ENCODE measurements at regions not wholly inside any gene's neighbourhood (a gene's known extent, or its start where the extent isn't known, plus 50 kb on each side); places are given as distances from the start of the nearest gene placed in this dataset.

DNA sequence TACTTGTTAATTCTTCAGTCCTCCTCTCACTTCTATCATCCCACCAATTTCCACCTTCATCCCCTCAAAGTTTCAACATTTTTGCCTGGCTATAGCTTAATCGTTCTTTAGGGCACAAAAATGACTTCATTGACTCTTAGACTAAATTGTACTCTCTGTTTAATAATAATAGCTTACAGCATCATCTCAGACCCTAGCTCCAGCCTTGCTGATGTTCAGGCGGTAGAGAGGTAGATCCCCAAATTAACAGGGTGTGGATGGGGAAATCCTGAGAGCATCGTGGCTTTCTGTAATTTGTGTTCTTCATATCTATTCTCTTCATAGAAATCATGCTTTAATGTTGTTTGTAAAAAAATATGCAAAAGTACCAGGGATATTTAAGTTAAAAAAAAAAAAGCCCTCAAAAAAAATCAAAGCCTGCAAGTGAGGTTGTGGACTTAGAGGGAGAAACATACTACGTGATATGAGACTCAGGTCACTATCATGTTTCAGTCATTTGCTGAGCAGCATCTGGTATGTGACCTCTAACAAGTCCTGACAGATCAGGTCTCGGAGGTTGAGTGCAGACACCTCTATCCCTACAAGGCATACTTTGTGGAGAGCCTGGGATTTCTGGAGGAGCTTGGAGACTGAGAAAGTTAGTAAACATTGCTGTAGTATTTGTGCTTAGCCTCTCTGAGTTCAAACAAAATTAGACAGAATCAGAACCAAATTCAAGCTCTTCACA, 1063.3 kb upstream of the CITED2 start:
- BruUV-seq (replicated peaks): no TSS peak
- WGBS (ENCODE audit: insufficient coverage, low coverage, missing lambda C conversion rate): 31% methylated on average over 5 of the region's 5 CpGs

More for the DNA sequence above, 1063.3 kb upstream of the CITED2 start:
- POLR2A ChIA-PET: no interaction called here
- FAIRE-seq (no peak), ATAC-seq (no peak), DNase-seq (ENCODE audit: extremely low read depth in 1 of 4, low spot score in 3 of 4) (no peak)
- Histone ChIP-seq H4K20me1 (replicated peaks; ENCODE audit: control insufficient read depth, insufficient read depth, low read length) (no peaks in the 10 kb centered on the region), H3K27ac (ENCODE audit: extremely low read depth, low read depth, low read length) (no peak overlapping the region), H3K9me3 (replicated peaks; ENCODE audit: control insufficient read depth, insufficient read depth, low read depth, low read length) (peaks cover 2% of the 10 kb centered on the region; the same call in 1 of the 2 replicates), H3K36me3 (ENCODE audit: control insufficient read depth, insufficient read depth, low read length) (no peaks in the 10 kb centered on the region), H3K9me1 (ENCODE audit: control insufficient read depth, insufficient read depth, low read length) (no peaks in the 10 kb centered on the region), H3K79me2 (ENCODE audit: control insufficient read depth, insufficient read depth, low read length) (no peaks in the 10 kb centered on the region), H3K4me2 (ENCODE audit: insufficient read depth, low read length) (no peak overlapping the region), H2AFZ (ENCODE audit: low read depth, low read length) (no peak overlapping the region), H3K4me3 (no peak overlapping the region), H3K9ac (ENCODE audit: insufficient read depth in 1 of 2, low read depth in 2 of 2, low read length in 2 of 2) (no peak overlapping the region), H3K4me1 (replicated peaks in 1 of 2; ENCODE audit: control insufficient read depth in 2 of 2, insufficient read depth in 2 of 2, low read length in 2 of 2) (no peaks in the 10 kb centered on the region), H3K27me3 (ENCODE audit: control insufficient read depth in 2 of 2, insufficient read depth in 2 of 2, low read length in 2 of 2) (no peaks in the 10 kb centered on the region)
- TF ChIP-seq MCM3 (IDR thresholded peaks at IDR 0.05): no peak
- TF ChIP-seq BCL6 (CRISPR knock-in tag; IDR thresholded peaks at IDR 0.05): no peak
- TF ChIP-seq, protein P1, sequence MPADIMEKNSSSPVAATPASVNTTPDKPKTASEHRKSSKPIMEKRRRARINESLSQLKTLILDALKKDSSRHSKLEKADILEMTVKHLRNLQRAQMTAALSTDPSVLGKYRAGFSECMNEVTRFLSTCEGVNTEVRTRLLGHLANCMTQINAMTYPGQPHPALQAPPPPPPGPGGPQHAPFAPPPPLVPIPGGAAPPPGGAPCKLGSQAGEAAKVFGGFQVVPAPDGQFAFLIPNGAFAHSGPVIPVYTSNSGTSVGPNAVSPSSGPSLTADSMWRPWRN (IDR thresholded peaks at IDR 0.05; ENCODE audit: low read depth): no peak
- TF ChIP-seq TBL1XR1 (IDR thresholded peaks at IDR 0.05; ENCODE audit: low read length in 2 of 2): no peak
- TF ChIP-seq ZNF830 (CRISPR knock-in tag; IDR thresholded peaks at IDR 0.05): no peak
- no peak for TF ChIP-seq CREB1 (IDR thresholded peaks at IDR 0.05)
- TF ChIP-seq CREB1 (CRISPR knock-in tag; IDR thresholded peaks at IDR 0.05): no peak
- no peak for TF ChIP-seq MCM7 (IDR thresholded peaks at IDR 0.05)
- TF ChIP-seq ZNF780A (CRISPR knock-in tag; IDR thresholded peaks at IDR 0.05): no peak
- TF ChIP-seq FIP1L1 (IDR thresholded peaks at IDR 0.05; ENCODE audit: low read depth, low read length, poor library complexity, severe bottlenecking): no peak
- no peak for TF ChIP-seq PHF20 (IDR thresholded peaks at IDR 0.05; ENCODE audit: partially characterized antibody)
- TF ChIP-seq SMARCB1 (IDR thresholded peaks at IDR 0.05; ENCODE audit: insufficient read length, low read depth): no peak
- TF ChIP-seq, protein P2, sequence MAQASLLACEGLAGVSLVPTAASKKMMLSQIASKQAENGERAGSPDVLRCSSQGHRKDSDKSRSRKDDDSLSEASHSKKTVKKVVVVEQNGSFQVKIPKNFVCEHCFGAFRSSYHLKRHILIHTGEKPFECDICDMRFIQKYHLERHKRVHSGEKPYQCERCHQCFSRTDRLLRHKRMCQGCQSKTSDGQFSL (CRISPR knock-in tag; IDR thresholded peaks at IDR 0.05): no peak
- TF ChIP-seq, protein P2 (tag; IDR thresholded peaks at IDR 0.05): no peak
- no peak for TF ChIP-seq NR2F6 (CRISPR knock-in tag; IDR thresholded peaks at IDR 0.05)
- CTCF ChIA-PET (ENCODE audit: low intra/inter-chr PET ratio): no interaction called here
- in situ Hi-C loops (cut with MboI): no loop called here
- intact Hi-C loops (cut with micrococcal nuclease): no loop called here

Data from K562 (cell line).